GM21825 (cell line): ENCODE measurements at regions not wholly inside any gene's neighbourhood (a gene's known extent, or its start where the extent isn't known, plus 50 kb on each side); places are given as distances from the start of the nearest gene placed in this dataset.
"Not testable (repeated sequence)": the region's sequence is repeated elsewhere in the genome, so short reads cannot be mapped to it uniquely, and the experiment has no call there.

Source experiments
- ATAC-seq: cut with Tn5 transposase; IDR thresholded peaks from one replicate; pipeline ENCODE4 v1.9.1; 2021; ENCODE audit warnings: mild to moderate bottlenecking, moderate library complexity; ENCODE audit not compliant: unreplicated experiment

GRCh38 chr3:168671091-168671490 is 575.4 kb upstream of the GOLIM4 start:
- ATAC-seq = no peak

- not testable (repeated sequence) for ATAC-seq
Measured at GRCh38 chr3:168660879-168661657, 565.3 kb upstream of the GOLIM4 start.

DNA sequence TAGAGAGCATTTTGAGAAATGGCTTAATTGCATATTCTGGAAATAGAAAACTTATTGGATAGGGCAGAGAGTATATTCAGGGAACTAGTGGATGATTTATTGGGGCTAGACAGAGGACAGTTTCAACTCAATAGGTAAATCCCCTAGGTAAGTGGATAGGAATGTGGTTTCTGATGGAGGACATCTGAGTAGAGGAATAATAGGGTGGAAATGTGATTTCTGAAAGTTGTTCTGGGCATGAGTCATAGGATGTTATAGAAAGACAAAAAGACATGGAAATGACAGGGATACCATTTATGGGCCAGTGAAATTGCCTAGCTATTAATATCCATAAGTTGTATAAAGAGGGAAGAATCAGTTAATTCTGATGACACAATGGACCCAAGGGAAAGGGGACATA is 563.3 kb upstream of the GOLIM4 start:
- ATAC-seq = no peak

DNA sequence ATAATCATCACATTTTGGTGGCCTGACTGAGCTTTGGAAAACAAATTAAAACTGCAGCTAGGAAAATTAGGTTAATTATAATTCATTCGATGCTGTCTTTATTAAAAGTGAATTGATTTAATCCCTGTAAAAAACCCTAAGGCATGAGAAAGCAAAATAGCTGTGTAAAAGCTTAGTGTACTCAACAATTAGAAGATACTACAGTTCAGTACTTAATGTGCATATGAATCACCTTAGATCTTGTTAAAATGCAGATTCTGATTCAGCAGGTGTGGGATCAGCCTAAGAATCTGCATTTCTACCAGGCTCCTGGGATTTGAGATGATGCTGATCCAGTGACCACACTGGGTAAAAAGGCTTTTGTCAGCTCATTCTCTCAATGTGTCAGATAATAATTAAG is 559.9 kb upstream of the GOLIM4 start:
- no peak for ATAC-seq

GRCh38 chr3:168654700-168655099 is 559.0 kb upstream of the GOLIM4 start:
- ATAC-seq = no peak

DNA sequence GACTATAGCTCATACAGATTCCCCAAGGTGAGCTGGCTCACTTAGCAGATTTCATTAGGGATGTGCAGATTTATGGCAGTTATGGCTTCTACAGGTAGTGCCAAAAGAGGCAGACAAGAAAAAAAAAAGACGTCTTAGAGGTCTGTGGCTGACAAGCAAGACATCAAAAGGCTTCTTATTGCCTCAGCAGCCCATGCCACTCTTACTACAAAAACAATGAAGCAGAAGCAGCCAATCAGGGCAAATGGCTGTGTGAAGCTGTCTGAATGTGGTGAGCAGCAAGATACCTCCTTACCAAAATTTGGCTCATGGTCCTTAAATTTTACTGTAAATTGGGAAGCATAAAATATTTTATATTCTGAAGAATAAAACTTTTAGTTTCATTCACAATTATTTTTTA is 557.5 kb upstream of the GOLIM4 start:
- ATAC-seq = no peak

- ATAC-seq = no peak
Measured at GRCh38 chr3:168648321-168648720, 552.6 kb upstream of the GOLIM4 start.

DNA sequence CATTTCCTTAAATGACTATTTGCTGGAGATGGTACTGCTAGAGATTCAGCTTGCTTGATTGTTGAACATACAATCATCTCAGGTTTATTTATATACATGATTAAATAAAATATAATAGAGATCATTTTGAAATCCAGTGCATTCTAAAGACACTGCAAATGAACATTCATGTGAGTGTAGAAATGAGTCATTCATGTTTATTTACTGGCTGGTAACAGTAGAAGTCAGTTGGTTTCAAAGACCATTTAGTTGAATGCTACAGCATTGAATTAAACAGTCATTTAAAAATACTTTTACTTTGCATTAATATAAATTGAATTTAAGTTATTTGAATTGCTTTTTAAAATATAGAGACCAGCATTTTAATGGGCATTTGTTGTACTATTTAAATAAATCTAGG is 551.9 kb upstream of the GOLIM4 start:
- ATAC-seq = no peak

DNA sequence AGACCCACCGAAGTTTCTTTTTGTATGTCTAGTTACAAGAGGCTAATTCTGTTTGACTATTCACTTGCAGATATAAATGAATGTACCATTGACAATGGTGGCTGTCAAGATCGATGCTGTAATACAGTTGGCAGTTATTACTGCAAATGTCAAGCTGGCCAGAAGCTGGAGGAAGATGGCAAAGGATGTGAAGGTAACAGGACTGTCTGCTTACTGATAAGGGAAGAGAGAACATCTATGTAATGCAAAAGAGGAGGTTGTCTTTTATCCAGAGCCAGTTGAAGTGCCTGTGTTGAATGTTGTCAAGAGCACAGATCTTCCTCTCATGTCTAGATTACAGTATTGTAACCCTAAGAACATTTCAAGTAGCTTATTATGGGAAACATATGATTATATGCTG is 549.5 kb upstream of the GOLIM4 start:
- ATAC-seq = no peak

- ATAC-seq = no peak
Measured at GRCh38 chr3:168628549-168628948, 532.8 kb upstream of the GOLIM4 start.

DNA sequence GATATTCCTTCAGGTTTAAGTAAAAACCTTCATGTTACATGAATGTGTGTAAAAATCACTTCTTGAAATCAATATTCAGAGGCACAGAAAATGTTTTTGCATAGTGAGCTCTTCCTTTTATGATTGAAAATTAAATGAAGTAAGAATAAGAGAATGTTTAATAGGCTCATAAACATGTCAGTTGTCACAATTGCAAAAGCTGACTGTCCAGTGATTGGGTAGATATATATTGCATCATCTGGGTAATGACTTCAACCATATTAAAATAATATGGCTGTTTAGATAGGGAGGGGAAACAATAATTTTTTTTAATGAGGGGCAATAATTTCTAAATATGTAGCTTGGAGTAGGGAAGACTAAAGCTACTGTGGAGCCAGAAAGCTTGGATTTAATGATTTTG is 529.8 kb upstream of the GOLIM4 start:
- ATAC-seq = no peak

DNA sequence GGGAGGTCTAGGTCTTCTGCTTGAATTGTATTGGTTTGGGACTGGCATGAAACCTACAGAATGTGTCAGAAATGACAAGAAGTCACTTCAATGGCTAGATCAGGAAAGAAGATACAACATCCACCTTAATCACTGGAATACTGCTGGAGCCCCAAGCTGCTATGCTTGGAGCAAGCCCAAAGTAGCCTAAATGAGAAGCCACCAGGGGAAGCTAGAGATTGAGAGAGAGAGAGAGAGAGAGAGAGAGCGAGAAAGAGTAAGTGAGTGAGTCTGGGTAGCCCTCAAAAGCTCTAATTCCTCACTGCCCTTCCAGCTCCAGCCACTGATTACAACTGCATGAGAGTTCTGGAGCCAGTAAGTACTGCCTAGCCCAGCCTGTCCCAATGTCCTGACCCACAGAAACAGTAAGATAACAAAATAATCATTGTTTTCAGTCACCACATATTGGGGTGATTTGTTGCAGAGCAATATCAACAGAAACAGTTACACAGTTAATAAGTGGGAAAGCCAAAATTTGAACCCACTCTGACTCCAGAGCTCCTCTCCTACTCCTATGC is 529.2 kb upstream of the GOLIM4 start:
- no peak for ATAC-seq

DNA sequence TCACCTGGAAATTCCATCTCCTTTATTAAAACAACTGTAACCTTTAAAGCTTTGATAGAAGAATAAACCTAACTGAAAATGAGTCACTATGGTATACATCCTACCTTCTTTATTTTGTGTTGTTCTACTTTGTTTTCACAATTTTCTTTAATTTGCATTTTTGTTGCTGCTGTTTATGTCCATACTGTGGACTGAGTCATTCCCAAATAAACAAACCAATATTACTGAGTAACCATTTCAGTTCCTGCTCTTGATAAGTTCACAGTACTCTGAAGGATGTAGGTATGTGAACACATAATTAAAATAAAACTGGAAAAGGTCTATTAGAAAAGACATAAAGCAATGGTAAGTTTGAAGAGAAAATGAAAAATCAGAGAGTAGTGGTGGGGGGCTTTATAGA is 528.5 kb upstream of the GOLIM4 start:
- ATAC-seq = no peak

- ATAC-seq = no peak
Measured at GRCh38 chr3:168622795-168623194, 527.1 kb upstream of the GOLIM4 start.

GRCh38 chr3:168620854-168621253 is 525.1 kb upstream of the GOLIM4 start:
- no peak for ATAC-seq

- ATAC-seq = no peak
Measured at GRCh38 chr3:168618827-168619470, 523.2 kb upstream of the GOLIM4 start.

DNA sequence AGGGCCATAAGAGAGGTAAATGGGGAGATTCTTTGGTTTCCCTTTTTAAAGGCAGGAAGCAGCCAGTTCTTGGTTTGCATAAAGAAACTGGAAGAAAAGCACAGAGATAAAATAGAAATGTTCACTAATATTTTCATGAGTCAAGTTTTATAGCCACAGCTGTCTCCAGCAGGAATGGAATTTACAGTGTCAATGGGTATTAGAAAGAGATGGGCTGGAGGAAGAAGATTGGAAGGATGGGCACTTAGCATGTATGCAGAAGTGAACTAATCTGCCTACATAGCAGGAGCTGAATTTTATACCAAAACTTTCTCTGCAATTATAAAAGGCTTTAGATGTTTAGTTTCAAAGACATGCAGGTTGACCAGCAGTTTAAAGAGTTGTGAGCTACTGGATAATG is 521.9 kb upstream of the GOLIM4 start:
- no peak for ATAC-seq

GRCh38 chr3:168616915-168617314 is 521.2 kb upstream of the GOLIM4 start:
- ATAC-seq = no peak

- ATAC-seq = no peak
Measured at GRCh38 chr3:168615493-168616020, 519.8 kb upstream of the GOLIM4 start.

- no peak for ATAC-seq
Measured at GRCh38 chr3:168613151-168613550, 517.4 kb upstream of the GOLIM4 start.

- no peak for ATAC-seq
Measured at GRCh38 chr3:168612671-168613070, 516.9 kb upstream of the GOLIM4 start.

DNA sequence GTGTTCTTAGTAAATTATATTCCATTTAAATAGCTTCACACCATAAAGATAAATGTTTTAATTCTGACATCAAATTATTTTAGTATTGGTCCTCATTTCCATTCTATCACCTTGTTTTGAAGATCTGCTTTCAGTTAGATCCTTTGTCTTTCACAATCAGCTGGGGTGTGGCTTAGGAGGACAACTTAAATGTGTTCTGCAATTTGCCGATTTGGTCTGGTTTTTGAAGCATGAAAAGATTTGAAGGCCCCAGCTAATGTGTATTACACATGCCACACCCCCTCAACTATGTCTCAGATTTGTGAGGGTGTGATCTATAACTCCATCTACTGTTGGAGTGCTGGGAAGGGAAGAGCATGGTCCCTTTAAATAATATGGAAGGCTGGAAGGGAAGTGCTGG is 516.1 kb upstream of the GOLIM4 start:
- ATAC-seq = no peak
